ENCODE measurements at regions not wholly inside any gene's neighbourhood (a gene's known extent, or its start where the extent isn't known, plus 50 kb on each side); places are given as distances from the start of the nearest gene placed in this dataset.
A peak's percentile ranks its signal among the peaks of the same experiment; 100 is the strongest.

DNA sequence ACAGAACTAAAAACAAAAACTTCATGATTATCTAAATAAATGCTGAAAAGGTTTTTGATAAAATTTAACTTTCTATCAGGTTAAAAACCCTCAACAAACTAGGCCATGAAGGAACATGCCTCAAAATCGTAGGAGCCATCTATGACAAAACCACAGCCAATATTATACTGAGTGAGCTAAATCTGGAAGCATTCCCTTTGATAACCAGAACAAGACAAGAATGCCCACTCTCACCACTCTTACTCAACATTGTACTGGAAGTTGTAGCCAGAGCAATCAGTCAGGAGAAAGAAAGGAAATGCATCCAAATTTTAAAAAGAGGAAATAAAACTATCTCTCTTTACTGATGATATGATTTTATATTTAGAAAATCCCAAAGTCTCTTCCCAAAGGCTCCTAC lies 228.7 kb downstream of the CHRM2 start:
- Histone ChIP-seq H3K27ac (no peak overlapping the region), H3K9me3 (peaks cover 0 to 2% of the 10 kb centered on the region in 2 donors), H3K27me3 (no peaks in the 10 kb centered on the region), H3K4me3 (no peak overlapping the region), H3K36me3 (no peaks in the 10 kb centered on the region), H3K4me1 (no peaks in the 10 kb centered on the region)
- ATAC-seq: no peak
- DNase-seq: no peak
- TF ChIP-seq, protein P1, sequence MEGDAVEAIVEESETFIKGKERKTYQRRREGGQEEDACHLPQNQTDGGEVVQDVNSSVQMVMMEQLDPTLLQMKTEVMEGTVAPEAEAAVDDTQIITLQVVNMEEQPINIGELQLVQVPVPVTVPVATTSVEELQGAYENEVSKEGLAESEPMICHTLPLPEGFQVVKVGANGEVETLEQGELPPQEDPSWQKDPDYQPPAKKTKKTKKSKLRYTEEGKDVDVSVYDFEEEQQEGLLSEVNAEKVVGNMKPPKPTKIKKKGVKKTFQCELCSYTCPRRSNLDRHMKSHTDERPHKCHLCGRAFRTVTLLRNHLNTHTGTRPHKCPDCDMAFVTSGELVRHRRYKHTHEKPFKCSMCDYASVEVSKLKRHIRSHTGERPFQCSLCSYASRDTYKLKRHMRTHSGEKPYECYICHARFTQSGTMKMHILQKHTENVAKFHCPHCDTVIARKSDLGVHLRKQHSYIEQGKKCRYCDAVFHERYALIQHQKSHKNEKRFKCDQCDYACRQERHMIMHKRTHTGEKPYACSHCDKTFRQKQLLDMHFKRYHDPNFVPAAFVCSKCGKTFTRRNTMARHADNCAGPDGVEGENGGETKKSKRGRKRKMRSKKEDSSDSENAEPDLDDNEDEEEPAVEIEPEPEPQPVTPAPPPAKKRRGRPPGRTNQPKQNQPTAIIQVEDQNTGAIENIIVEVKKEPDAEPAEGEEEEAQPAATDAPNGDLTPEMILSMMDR (IDR thresholded peaks at IDR 0.05): no peak
- intact Hi-C loops (cut with DNase I): no loop called here

DNA sequence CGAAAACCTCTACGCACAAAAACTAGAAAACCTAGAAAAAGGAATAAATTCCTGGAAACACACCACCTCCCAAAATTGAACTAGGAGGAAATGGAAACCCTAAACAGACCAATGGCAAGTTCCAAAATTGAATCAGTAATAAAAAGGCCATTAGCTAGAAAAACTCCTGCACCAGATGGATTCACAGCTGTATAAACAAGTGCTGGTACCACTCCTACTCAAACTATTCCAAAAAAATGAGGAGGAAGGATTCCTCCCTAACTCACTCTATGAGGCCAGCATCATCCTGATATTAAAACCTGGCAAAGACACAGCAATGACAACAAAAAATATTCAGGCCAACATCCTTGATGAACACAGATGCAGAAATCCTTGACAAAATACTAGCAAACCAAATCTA lies 228.2 kb downstream of the CHRM2 start:
- no peaks in the 10 kb centered on the region for H3K4me1 ChIP-seq
- intact Hi-C loops (cut with DNase I): no loop called here
- H3K27ac ChIP-seq: no peak overlapping the region
- no peak for DNase-seq
- H3K36me3 ChIP-seq: no peaks in the 10 kb centered on the region
- TF ChIP-seq, protein P1 (IDR thresholded peaks at IDR 0.05): no peak
- no peak overlapping the region for H3K4me3 ChIP-seq
- no peak for ATAC-seq
- H3K27me3 ChIP-seq: no peaks in the 10 kb centered on the region
- peaks cover 0 to 2% of the 10 kb centered on the region in 2 donors for H3K9me3 ChIP-seq

DNA sequence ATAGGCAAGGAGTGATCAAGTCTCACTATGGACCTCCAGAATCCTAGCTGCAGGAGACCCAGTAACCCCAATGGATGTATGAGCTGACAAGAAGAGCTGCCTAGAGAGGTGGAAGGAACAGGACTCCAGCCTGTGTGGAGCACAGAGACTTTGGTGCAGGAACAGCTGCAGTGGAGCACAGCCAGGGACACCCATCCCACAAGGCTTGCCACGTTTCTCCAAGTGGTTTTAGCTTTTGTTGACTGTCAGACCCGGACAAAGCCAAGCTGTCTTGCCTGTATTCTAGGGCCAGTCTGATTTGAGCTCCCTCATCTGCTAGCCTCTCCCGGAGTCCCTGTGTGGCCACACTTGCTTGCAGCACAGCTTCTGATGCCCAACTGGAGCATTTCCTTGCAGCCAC lies 224.7 kb downstream of the CHRM2 start:
- Histone ChIP-seq H3K9me3 (no peaks in the 10 kb centered on the region), H3K27me3 (no peaks in the 10 kb centered on the region), H3K36me3 (no peaks in the 10 kb centered on the region), H3K4me3 (no peak overlapping the region), H3K27ac (no peak overlapping the region), H3K4me1 (no peaks in the 10 kb centered on the region)
- TF ChIP-seq, protein P1 (IDR thresholded peaks at IDR 0.05): no peak
- intact Hi-C loops (cut with DNase I): no loop called here
- DNase-seq (no peak), ATAC-seq (no peak)

DNA sequence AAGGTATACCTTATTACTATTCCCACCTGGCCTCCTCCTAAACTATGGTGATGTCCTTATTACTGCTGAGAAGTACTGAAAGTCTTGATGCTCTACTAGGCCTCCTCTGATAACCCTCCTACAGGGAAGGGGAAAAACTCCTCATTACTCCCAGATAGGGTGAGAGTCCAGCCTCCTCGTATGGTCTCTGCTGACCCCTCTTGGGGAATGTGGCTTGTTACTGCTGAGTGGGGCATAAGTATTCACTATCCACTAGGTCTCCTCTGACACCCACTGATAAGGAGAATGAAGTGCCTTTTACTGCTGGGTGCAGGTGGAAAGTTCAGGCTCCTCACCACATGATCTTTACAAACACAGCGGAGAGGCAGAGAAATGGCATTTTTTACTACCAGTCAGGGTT lies 222.9 kb downstream of the CHRM2 start:
- H3K9me3 ChIP-seq: no peaks in the 10 kb centered on the region
- intact Hi-C loops (cut with DNase I): no loop called here
- no peaks in the 10 kb centered on the region for H3K36me3 ChIP-seq
- ATAC-seq: no peak
- TF ChIP-seq, protein P1 (IDR thresholded peaks at IDR 0.05): no peak
- H3K27me3 ChIP-seq: no peaks in the 10 kb centered on the region
- H3K4me1 ChIP-seq: no peaks in the 10 kb centered on the region
- no peak overlapping the region for H3K27ac ChIP-seq
- DNase-seq: peak in 1 of 4 donors; percentile 19
- no peak overlapping the region for H3K4me3 ChIP-seq

DNA sequence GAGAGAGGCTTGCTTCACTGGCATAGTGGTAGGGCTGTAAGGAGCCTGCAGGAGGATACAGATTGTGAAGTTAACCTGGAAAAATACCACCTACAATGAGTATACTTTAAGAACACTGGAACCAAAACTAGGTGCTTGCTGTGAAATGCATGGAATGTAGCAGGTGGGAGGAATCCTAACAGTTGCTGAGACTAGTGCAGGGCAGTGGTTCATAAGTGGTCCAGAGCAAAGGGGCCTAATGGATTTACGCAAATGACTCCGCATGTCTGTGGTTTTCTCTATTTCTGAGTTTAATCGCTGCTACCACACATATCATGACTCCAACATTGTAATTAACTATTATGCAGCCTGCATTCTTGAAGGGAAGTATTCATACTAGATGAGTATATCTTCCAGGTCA lies 218.4 kb downstream of the CHRM2 start:
- DNase-seq (no peak), ATAC-seq (no peak)
- TF ChIP-seq, protein P1 (IDR thresholded peaks at IDR 0.05): no peak
- Histone ChIP-seq H3K9me3 (no peaks in the 10 kb centered on the region), H3K27ac (no peak overlapping the region), H3K27me3 (no peaks in the 10 kb centered on the region), H3K4me1 (no peaks in the 10 kb centered on the region), H3K4me3 (no peak overlapping the region), H3K36me3 (no peaks in the 10 kb centered on the region)
- intact Hi-C loops (cut with DNase I): no loop called here

Measured in left lung (tissue), 4 donors.